HepG2 (cell line): ENCODE measurements at regions not wholly inside any gene's neighbourhood (a gene's known extent, or its start where the extent isn't known, plus 50 kb on each side); places are given as distances from the start of the nearest gene placed in this dataset.

Experiments
- NR2C2 ChIP-seq: sonication (generic); formaldehyde crosslinking; IDR thresholded peaks from 2 replicates; pipeline ENCODE4 v1.4.0; 2020; ENCODE audit warnings: missing genetic modification reagents, mild to moderate bottlenecking, moderate library complexity, borderline replicate concordance
- RBM22 ChIP-seq: fragments of 200-400 bp; formaldehyde crosslinking; optimal IDR thresholded peaks from 2 replicates; pipeline ENCODE3; 2017; ENCODE audit warnings: mild to moderate bottlenecking, low read length, moderate library complexity
- SMYD3 ChIP-seq: sonication (generic); formaldehyde crosslinking; IDR thresholded peaks from 2 replicates; pipeline ENCODE4 v1.8.1; 2023; ENCODE audit warnings: mild to moderate bottlenecking, missing genetic modification reagents
- SUZ12 ChIP-seq: fragments of 150-350 bp; IDR thresholded peaks from 2 replicates; pipeline ENCODE4 v1.6.1; 2014; ENCODE audit warnings: low read depth, low read length
- ZNF121 ChIP-seq: sonication (generic); formaldehyde crosslinking; IDR thresholded peaks from 2 replicates; pipeline ENCODE4 v1.5.0; 2020; ENCODE audit warnings: mild to moderate bottlenecking, missing genetic modification reagents
- ZNF501 ChIP-seq: sonication (generic); formaldehyde crosslinking; IDR thresholded peaks from 2 replicates; pipeline ENCODE4 v1.5.1; 2020; ENCODE audit warnings: mild to moderate bottlenecking, moderate library complexity, missing genetic modification reagents
- ZNF556 ChIP-seq: sonication (generic); formaldehyde crosslinking; IDR thresholded peaks from 2 replicates; pipeline ENCODE4 v1.4.0; 2020; ENCODE audit warnings: mild to moderate bottlenecking, missing genetic modification reagents, borderline replicate concordance
- ZNF788 ChIP-seq: sonication (generic); formaldehyde crosslinking; IDR thresholded peaks from 2 replicates; pipeline ENCODE4 v1.5.0; 2020; ENCODE audit warnings: mild to moderate bottlenecking, missing genetic modification reagents, borderline replicate concordance
- ZNF841 ChIP-seq: sonication (generic); formaldehyde crosslinking; IDR thresholded peaks from 2 replicates; pipeline ENCODE4 v1.8.1; 2023; ENCODE audit warnings: missing genetic modification reagents, borderline replicate concordance
- TF ChIP-seq, protein P1 (sequence below): sonication (generic); formaldehyde crosslinking; IDR thresholded peaks from 2 replicates; pipeline ENCODE4 v1.5.0; 2020; ENCODE audit warnings: mild to moderate bottlenecking, missing genetic modification reagents, borderline replicate concordance
- TF ChIP-seq, protein P2 (sequence below): sonication (generic); formaldehyde crosslinking; IDR thresholded peaks from 2 replicates; pipeline ENCODE4 v1.5.0; 2020; ENCODE audit warnings: mild to moderate bottlenecking, missing genetic modification reagents, moderate library complexity
- TF ChIP-seq, protein P3 (sequence below): sonication (generic); formaldehyde crosslinking; IDR thresholded peaks from 2 replicates; pipeline ENCODE4 v1.4.0; 2020; ENCODE audit warnings: missing genetic modification reagents, borderline replicate concordance
- TF ChIP-seq, protein P4 (sequence below): sonication (generic); formaldehyde crosslinking; IDR thresholded peaks from 2 replicates; pipeline ENCODE4 v1.9.0; 2021; ENCODE audit warnings: missing genetic modification reagents, mild to moderate bottlenecking, borderline replicate concordance
- TF ChIP-seq, protein P5 (sequence below): sonication (generic); formaldehyde crosslinking; IDR thresholded peaks from 2 replicates; pipeline ENCODE4 v1.5.0; 2020; ENCODE audit warnings: missing genetic modification reagents

DNA sequence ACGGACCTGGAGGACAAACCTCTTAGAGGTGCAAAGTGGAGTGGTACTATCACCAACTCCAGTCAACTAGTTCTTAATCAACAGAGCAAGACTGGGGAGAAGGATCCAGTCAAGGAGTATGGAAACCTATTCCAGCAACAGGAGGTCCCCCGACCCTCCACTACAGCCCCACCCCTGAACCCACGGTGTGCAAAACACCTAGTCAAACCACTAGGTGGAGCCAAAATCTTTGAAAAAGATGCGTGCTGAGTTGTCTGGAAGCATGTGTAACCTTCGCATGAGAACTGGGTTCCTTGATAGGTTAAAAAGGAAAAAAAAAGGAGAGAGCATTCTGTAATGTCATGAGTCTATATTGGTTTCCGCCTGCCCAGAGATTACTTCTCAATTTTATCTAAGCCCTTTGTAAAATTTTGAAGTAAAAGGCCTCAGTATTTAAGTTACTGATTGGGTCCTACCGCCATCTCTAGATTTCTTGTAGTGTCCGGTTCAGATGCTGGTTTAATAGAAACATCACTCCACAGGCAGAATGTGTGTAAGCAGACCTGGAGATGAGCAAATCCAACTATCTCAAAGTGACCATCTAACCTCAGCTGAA, 81.9 kb upstream of the HAO2 start (continued):
- TF ChIP-seq, protein P1, sequence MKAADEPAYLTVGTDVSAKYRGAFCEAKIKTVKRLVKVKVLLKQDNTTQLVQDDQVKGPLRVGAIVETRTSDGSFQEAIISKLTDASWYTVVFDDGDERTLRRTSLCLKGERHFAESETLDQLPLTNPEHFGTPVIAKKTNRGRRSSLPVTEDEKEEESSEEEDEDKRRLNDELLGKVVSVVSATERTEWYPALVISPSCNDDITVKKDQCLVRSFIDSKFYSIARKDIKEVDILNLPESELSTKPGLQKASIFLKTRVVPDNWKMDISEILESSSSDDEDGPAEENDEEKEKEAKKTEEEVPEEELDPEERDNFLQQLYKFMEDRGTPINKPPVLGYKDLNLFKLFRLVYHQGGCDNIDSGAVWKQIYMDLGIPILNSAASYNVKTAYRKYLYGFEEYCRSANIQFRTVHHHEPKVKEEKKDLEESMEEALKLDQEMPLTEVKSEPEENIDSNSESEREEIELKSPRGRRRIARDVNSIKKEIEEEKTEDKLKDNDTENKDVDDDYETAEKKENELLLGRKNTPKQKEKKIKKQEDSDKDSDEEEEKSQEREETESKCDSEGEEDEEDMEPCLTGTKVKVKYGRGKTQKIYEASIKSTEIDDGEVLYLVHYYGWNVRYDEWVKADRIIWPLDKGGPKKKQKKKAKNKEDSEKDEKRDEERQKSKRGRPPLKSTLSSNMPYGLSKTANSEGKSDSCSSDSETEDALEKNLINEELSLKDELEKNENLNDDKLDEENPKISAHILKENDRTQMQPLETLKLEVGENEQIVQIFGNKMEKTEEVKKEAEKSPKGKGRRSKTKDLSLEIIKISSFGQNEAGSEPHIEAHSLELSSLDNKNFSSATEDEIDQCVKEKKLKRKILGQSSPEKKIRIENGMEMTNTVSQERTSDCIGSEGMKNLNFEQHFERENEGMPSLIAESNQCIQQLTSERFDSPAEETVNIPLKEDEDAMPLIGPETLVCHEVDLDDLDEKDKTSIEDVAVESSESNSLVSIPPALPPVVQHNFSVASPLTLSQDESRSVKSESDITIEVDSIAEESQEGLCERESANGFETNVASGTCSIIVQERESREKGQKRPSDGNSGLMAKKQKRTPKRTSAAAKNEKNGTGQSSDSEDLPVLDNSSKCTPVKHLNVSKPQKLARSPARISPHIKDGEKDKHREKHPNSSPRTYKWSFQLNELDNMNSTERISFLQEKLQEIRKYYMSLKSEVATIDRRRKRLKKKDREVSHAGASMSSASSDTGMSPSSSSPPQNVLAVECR (CRISPR knock-in tag), result no peak
- TF ChIP-seq, protein P2, sequence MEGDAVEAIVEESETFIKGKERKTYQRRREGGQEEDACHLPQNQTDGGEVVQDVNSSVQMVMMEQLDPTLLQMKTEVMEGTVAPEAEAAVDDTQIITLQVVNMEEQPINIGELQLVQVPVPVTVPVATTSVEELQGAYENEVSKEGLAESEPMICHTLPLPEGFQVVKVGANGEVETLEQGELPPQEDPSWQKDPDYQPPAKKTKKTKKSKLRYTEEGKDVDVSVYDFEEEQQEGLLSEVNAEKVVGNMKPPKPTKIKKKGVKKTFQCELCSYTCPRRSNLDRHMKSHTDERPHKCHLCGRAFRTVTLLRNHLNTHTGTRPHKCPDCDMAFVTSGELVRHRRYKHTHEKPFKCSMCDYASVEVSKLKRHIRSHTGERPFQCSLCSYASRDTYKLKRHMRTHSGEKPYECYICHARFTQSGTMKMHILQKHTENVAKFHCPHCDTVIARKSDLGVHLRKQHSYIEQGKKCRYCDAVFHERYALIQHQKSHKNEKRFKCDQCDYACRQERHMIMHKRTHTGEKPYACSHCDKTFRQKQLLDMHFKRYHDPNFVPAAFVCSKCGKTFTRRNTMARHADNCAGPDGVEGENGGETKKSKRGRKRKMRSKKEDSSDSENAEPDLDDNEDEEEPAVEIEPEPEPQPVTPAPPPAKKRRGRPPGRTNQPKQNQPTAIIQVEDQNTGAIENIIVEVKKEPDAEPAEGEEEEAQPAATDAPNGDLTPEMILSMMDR, result peak; percentile 84
- TF ChIP-seq, protein P3, sequence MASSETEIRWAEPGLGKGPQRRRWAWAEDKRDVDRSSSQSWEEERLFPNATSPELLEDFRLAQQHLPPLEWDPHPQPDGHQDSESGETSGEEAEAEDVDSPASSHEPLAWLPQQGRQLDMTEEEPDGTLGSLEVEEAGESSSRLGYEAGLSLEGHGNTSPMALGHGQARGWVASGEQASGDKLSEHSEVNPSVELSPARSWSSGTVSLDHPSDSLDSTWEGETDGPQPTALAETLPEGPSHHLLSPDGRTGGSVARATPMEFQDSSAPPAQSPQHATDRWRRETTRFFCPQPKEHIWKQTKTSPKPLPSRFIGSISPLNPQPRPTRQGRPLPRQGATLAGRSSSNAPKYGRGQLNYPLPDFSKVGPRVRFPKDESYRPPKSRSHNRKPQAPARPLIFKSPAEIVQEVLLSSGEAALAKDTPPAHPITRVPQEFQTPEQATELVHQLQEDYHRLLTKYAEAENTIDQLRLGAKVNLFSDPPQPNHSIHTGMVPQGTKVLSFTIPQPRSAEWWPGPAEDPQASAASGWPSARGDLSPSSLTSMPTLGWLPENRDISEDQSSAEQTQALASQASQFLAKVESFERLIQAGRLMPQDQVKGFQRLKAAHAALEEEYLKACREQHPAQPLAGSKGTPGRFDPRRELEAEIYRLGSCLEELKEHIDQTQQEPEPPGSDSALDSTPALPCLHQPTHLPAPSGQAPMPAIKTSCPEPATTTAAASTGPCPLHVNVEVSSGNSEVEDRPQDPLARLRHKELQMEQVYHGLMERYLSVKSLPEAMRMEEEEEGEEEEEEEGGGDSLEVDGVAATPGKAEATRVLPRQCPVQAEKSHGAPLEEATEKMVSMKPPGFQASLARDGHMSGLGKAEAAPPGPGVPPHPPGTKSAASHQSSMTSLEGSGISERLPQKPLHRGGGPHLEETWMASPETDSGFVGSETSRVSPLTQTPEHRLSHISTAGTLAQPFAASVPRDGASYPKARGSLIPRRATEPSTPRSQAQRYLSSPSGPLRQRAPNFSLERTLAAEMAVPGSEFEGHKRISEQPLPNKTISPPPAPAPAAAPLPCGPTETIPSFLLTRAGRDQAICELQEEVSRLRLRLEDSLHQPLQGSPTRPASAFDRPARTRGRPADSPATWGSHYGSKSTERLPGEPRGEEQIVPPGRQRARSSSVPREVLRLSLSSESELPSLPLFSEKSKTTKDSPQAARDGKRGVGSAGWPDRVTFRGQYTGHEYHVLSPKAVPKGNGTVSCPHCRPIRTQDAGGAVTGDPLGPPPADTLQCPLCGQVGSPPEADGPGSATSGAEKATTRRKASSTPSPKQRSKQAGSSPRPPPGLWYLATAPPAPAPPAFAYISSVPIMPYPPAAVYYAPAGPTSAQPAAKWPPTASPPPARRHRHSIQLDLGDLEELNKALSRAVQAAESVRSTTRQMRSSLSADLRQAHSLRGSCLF (CRISPR knock-in tag), result no peak
- TF ChIP-seq, protein P4, sequence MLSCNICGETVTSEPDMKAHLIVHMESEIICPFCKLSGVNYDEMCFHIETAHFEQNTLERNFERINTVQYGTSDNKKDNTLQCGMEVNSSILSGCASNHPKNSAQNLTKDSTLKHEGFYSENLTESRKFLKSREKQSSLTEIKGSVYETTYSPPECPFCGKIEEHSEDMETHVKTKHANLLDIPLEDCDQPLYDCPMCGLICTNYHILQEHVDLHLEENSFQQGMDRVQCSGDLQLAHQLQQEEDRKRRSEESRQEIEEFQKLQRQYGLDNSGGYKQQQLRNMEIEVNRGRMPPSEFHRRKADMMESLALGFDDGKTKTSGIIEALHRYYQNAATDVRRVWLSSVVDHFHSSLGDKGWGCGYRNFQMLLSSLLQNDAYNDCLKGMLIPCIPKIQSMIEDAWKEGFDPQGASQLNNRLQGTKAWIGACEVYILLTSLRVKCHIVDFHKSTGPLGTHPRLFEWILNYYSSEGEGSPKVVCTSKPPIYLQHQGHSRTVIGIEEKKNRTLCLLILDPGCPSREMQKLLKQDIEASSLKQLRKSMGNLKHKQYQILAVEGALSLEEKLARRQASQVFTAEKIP, result no peak
- TF ChIP-seq ZNF121 (CRISPR knock-in tag) (no peak), ZNF841 (CRISPR knock-in tag) (no peak), ZNF556 (CRISPR knock-in tag) (no peak), RBM22 (no peak), SMYD3 (no peak), ZNF501 (CRISPR knock-in tag) (no peak), ZNF788 (CRISPR knock-in tag) (no peak), NR2C2 (CRISPR knock-in tag) (no peak), SUZ12 (no peak)
- TF ChIP-seq, protein P5, sequence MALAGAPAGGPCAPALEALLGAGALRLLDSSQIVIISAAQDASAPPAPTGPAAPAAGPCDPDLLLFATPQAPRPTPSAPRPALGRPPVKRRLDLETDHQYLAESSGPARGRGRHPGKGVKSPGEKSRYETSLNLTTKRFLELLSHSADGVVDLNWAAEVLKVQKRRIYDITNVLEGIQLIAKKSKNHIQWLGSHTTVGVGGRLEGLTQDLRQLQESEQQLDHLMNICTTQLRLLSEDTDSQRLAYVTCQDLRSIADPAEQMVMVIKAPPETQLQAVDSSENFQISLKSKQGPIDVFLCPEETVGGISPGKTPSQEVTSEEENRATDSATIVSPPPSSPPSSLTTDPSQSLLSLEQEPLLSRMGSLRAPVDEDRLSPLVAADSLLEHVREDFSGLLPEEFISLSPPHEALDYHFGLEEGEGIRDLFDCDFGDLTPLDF (CRISPR knock-in tag), result no peak
